Kidney (tissue), 13 donors: ENCODE measurements at regions not wholly inside any gene's neighbourhood (a gene's known extent, or its start where the extent isn't known, plus 50 kb on each side); places are given as distances from the start of the nearest gene placed in this dataset.

Experiments
- DNase-seq, 5 donors: peaks; one replicate each; pipeline ENCODE4 v3.0.0-alpha.2; 2013 to 2020
- FAIRE-seq: peaks from 2 replicates; lab custom pipeline; 2012; peaks lifted over from hg19 to GRCh38; lab: Jason Lieb, UNC
- H3K27ac ChIP-seq, 2 donors: one replicate each; pipeline ENCODE4 v1.7.0; 2013; ENCODE audit warnings: low read depth in 2 of 2, low read length in 2 of 2, inconsistent platforms in 1 of 2
- H3K27me3 ChIP-seq: one replicate; pipeline ENCODE4 v1.7.1; 2013; ENCODE audit warnings: low read length, inconsistent platforms; ENCODE audit not compliant: control insufficient read depth, insufficient read depth
- H3K36me3 ChIP-seq, 3 donors: one replicate each; pipeline versions ENCODE4 v1.7.0 to v1.7.1; 2013; ENCODE audit warnings: low read length in 3 of 3, control low read depth in 1 of 3, inconsistent platforms in 1 of 3; ENCODE audit not compliant: insufficient read depth in 3 of 3, control insufficient read depth in 2 of 3
- H3K4me1 ChIP-seq, 3 donors: one replicate each; pipeline versions ENCODE4 v1.7.0 to v1.7.1; 2013; ENCODE audit warnings: low read length in 3 of 3, inconsistent platforms in 1 of 3, low read depth in 1 of 3; ENCODE audit not compliant: control insufficient read depth in 2 of 3, insufficient read depth in 2 of 3
- H3K4me3 ChIP-seq, 3 donors: one replicate each; pipeline versions ENCODE4 v1.7.0 to v1.8.1; 2013; ENCODE audit warnings: low read length in 3 of 3, control low read depth in 1 of 3, inconsistent platforms in 1 of 3
- H3K9ac ChIP-seq, 3 donors: one replicate each; pipeline versions ENCODE4 v1.7.0 to v1.7.1; 2013; ENCODE audit warnings: low read length in 3 of 3, control low read depth in 1 of 3, inconsistent platforms in 1 of 3
- H3K9me3 ChIP-seq, 3 donors: one replicate each; pipeline versions ENCODE4 v1.7.0 to v1.7.1; 2013; ENCODE audit warnings: low read length in 3 of 3, control low read depth in 1 of 3, inconsistent platforms in 1 of 3; ENCODE audit not compliant: control insufficient read depth in 2 of 3, insufficient read depth in 1 of 3
- intact Hi-C: fragments of 100-400 bp; cut with DNase I; formaldehyde crosslinking; loops from one replicate; pipeline ENCODE4 v1.11.1; 2022
- TF ChIP-seq, protein P1 (sequence below): IDR thresholded peaks from 3 replicates; pipeline ENCODE4 v1.5.1; 2012; ENCODE audit warnings: mild to moderate bottlenecking, moderate library complexity, borderline replicate concordance; ENCODE audit not compliant: insufficient read depth; ENCODE audit errors: extremely low read depth
- donor health status: control.
- donor health status: control.
- donor health status: control.
- donor health status: control.
- donor health status: control.
- donor health status: DM: yes; HTN: yes; CAD: no.
- donor health status: Normal renal cell carcinoma (clear cell type).

DNA sequence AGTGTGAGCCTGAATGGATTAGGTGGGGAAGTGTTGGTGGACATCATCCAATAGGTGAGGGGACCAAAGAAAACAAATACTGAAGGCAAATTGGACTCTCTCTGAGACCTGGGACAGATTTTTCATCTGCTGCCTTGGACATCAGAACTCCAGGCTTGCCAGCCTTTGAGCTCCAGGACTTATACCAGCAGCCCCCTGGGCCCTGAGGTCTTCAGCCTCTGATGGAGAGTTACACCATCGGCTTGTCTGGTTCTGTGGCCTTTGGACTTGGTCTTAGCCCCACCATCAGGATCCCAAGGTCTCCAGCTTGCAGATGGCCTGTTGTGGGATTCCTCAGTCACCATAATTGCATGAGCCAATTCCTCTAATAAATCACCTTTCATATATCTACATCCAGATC, 80.8 kb upstream of the SLC8A3 start:
- intact Hi-C loops: no loop called here
- Histone ChIP-seq H3K9me3 (no peaks in the 10 kb centered on the region), H3K27me3 (no peaks in the 10 kb centered on the region), H3K4me3 (no peak overlapping the region), H3K36me3 (no peaks in the 10 kb centered on the region), H3K4me1 (no peaks in the 10 kb centered on the region), H3K27ac (no peak overlapping the region), H3K9ac (no peak overlapping the region)
- TF ChIP-seq, protein P1, sequence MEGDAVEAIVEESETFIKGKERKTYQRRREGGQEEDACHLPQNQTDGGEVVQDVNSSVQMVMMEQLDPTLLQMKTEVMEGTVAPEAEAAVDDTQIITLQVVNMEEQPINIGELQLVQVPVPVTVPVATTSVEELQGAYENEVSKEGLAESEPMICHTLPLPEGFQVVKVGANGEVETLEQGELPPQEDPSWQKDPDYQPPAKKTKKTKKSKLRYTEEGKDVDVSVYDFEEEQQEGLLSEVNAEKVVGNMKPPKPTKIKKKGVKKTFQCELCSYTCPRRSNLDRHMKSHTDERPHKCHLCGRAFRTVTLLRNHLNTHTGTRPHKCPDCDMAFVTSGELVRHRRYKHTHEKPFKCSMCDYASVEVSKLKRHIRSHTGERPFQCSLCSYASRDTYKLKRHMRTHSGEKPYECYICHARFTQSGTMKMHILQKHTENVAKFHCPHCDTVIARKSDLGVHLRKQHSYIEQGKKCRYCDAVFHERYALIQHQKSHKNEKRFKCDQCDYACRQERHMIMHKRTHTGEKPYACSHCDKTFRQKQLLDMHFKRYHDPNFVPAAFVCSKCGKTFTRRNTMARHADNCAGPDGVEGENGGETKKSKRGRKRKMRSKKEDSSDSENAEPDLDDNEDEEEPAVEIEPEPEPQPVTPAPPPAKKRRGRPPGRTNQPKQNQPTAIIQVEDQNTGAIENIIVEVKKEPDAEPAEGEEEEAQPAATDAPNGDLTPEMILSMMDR: no peak
- no peak for FAIRE-seq
- no peak for DNase-seq

DNA sequence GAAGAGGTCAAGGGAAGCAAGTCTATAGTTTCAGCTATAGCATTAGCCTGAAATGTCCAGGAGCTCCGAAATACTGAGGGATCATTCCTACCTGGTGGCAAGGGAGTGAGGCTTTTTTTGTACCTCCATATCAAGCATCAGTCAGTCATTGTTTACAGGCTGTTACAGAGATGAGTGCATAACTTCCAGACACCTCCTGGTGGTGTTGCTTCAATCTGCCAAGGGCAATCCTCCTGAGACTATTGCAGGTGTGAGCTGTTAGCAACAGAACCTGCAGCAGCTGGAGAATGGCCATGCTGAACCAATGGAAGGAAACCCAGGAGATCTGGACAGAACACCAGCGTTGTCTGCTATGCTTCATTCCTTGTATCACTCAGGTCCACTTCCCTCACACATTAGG, 80.0 kb upstream of the SLC8A3 start:
- Histone ChIP-seq H3K9me3 (no peaks in the 10 kb centered on the region), H3K4me1 (no peaks in the 10 kb centered on the region), H3K36me3 (no peaks in the 10 kb centered on the region), H3K4me3 (no peak overlapping the region), H3K9ac (no peak overlapping the region), H3K27ac (no peak overlapping the region), H3K27me3 (no peaks in the 10 kb centered on the region)
- DNase-seq (no peak), FAIRE-seq (no peak)
- intact Hi-C loops: no loop called here
- TF ChIP-seq, protein P1: no peak

DNA sequence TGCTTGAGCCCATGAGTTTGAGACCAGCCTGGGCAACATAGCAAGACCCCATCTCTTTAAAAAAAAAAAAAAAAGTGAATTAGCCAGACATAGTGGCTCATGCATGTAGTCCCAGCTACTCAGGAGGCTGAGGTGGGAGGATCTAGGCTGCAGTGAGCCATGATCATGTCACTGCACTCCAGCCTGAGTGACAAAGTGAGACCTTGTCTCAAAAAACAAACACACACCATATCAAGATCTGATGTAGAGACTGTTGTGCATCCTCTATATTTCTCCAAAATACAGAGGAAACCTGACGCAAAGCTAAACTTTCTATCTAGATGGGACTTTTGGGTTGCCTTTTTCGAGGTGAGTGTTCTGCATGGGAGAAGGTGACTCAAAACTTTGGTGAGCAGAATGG, 77.4 kb upstream of the SLC8A3 start:
- Histone ChIP-seq H3K36me3 (no peaks in the 10 kb centered on the region), H3K9ac (no peak overlapping the region), H3K4me3 (no peak overlapping the region), H3K27ac (no peak overlapping the region), H3K4me1 (no peaks in the 10 kb centered on the region), H3K9me3 (no peaks in the 10 kb centered on the region), H3K27me3 (no peaks in the 10 kb centered on the region)
- TF ChIP-seq, protein P1: no peak
- intact Hi-C loops: no loop called here
- FAIRE-seq (no peak), DNase-seq (no peak)

DNA sequence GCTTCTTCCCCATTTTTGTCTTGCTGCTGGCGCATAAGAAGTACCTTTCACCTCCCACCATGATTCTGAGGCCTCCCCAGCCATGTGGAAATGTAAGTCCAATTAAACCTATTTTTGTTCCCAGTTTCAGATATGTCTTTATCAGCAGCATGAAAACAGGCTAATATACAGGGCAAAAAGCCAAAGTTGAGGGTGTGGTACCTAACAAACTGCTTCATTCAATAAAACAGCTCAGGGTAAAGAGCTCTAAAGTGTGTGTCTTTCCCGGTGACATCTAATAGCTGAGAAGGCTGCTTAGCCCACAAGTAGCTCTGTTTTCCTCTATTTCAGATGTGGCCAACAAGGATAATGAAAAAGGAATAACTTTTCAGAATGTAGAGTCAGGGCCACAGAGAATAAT, 76.7 kb upstream of the SLC8A3 start:
- Histone ChIP-seq H3K9ac (no peak overlapping the region), H3K9me3 (no peaks in the 10 kb centered on the region), H3K4me1 (no peaks in the 10 kb centered on the region), H3K36me3 (no peaks in the 10 kb centered on the region), H3K4me3 (no peak overlapping the region), H3K27ac (no peak overlapping the region), H3K27me3 (no peaks in the 10 kb centered on the region)
- DNase-seq (no peak), FAIRE-seq (no peak)
- TF ChIP-seq, protein P1: no peak
- intact Hi-C loops: no loop called here
